BJ (cell line): ENCODE measurements at regions not wholly inside any gene's neighbourhood (a gene's known extent, or its start where the extent isn't known, plus 50 kb on each side); places are given as distances from the start of the nearest gene placed in this dataset.
A peak's percentile ranks its signal among the peaks of the same experiment; 100 is the strongest.

Experiments
- CTCF ChIA-PET: fragments of 350-600 bp; formaldehyde crosslinking; extraction: SDS; loops from one replicate; lab custom pipeline; 2021; ENCODE audit warnings: antibody characterized with exemption, inconsistent platforms; lab: Yijun Ruan, JAX
- POLR2A ChIA-PET: fragments of 300-600 bp; sonication (Branson Sonifier 250); formaldehyde crosslinking; extraction: SDS; loops from one replicate; lab custom pipeline; 2021; ENCODE audit warnings: antibody characterized with exemption; lab: Charles Lee
- DNase-seq: peaks from one replicate; pipeline ENCODE4 v3.0.0-alpha.2; 2011; ENCODE audit warnings: low read depth
- H3K27me3 ChIP-seq: 2 replicates; pipeline ENCODE4 v1.6.0; 2011; ENCODE audit warnings: low read length; ENCODE audit not compliant: control insufficient read depth, insufficient read depth
- H3K36me3 ChIP-seq: 2 replicates; pipeline ENCODE4 v1.5.1; 2011; ENCODE audit warnings: low read length; ENCODE audit not compliant: control insufficient read depth, insufficient read depth
- H3K4me3 ChIP-seq: 2 replicates; pipeline ENCODE4 v1.5.1; 2011; ENCODE audit warnings: low read depth, mild to moderate bottlenecking, control low read depth, low read length
- CTCF ChIP-seq: IDR thresholded peaks from 2 replicates; pipeline ENCODE4 v1.5.1; 2011; ENCODE audit warnings: low read depth, mild to moderate bottlenecking, control low read depth, inconsistent platforms, low read length, moderate library complexity; ENCODE audit not compliant: insufficient read depth

GRCh38 chr1:104765085-104765484 lies 1015.4 kb downstream of the AMY1C start:
- ChIA-PET CTCF (no interaction called here), POLR2A (no interaction called here)
- Histone ChIP-seq H3K27me3 (no peaks in the 10 kb centered on the region), H3K36me3 (no peaks in the 10 kb centered on the region), H3K4me3 (no peak overlapping the region)
- TF ChIP-seq CTCF: no peak
- DNase-seq: no peak

GRCh38 chr1:104768466-104768865 lies 1018.8 kb downstream of the AMY1C start:
- ChIA-PET POLR2A (no interaction called here), CTCF (no interaction called here)
- H3K36me3 ChIP-seq: no peaks in the 10 kb centered on the region
- H3K27me3 ChIP-seq: no peaks in the 10 kb centered on the region
- H3K4me3 ChIP-seq: no peak overlapping the region
- DNase-seq: no peak
- TF ChIP-seq CTCF: no peak

GRCh38 chr1:104780470-104781078 lies 1030.9 kb downstream of the AMY1C start:
- peak; percentile 67 for TF ChIP-seq CTCF
- no peaks in the 10 kb centered on the region for H3K27me3 ChIP-seq
- CTCF ChIA-PET: interaction anchor here (0.7 to 2.0 kb wide), 3 partner anchors 828 to 1034 kb away, joined by 3 to 9 read pairs (median 6); no protein-coding TSS in a partner anchor
- no peaks in the 10 kb centered on the region for H3K36me3 ChIP-seq
- no peak overlapping the region for H3K4me3 ChIP-seq
- POLR2A ChIA-PET: no interaction called here
- DNase-seq: no peak

- Histone ChIP-seq H3K4me3 (no peak overlapping the region), H3K36me3 (no peaks in the 10 kb centered on the region), H3K27me3 (no peaks in the 10 kb centered on the region)
- no peak for DNase-seq
- ChIA-PET CTCF (no interaction called here), POLR2A (no interaction called here)
- no peak for TF ChIP-seq CTCF
These were observed 1036.0 kb downstream of the AMY1C start for GRCh38 chr1:104785575-104786187.

GRCh38 chr1:104787866-104788510 lies 1038.3 kb downstream of the AMY1C start:
- ChIA-PET CTCF (no interaction called here), POLR2A (no interaction called here)
- H3K27me3 ChIP-seq: no peaks in the 10 kb centered on the region

More at GRCh38 chr1:104787866-104788510, 1038.3 kb downstream of the AMY1C start:
- no peak for TF ChIP-seq CTCF
- Histone ChIP-seq H3K36me3 (no peaks in the 10 kb centered on the region), H3K4me3 (no peak overlapping the region)
- no peak for DNase-seq
